ENCODE measurements at regions not wholly inside any gene's neighbourhood (a gene's known extent, or its start where the extent isn't known, plus 50 kb on each side); places are given as distances from the start of the nearest gene placed in this dataset.

GRCh38 chr4:116385583-116385982, 699.8 kb downstream of the TRAM1L1 start:
- Mint-ChIP-seq H3K36me3 (ENCODE audit: low read depth) (no peaks in the 10 kb centered on the region), H3K27me3 (ENCODE audit: insufficient read depth) (no peaks in the 10 kb centered on the region), H3K9me3 (no peaks in the 10 kb centered on the region), H3K27ac (no peak overlapping the region), H3K4me3 (no peak overlapping the region), H3K4me1 (peaks cover 16% of the 10 kb centered on the region)
- no peaks in the 10 kb centered on the region for H3K36me3 ChIP-seq (ENCODE audit: control insufficient read depth, insufficient read depth, low read length)
- H3K4me3 ChIP-seq (ENCODE audit: low read length), result no peak overlapping the region
- no peak overlapping the region for H3K27ac ChIP-seq (ENCODE audit: low read depth, low read length)
- no peaks in the 10 kb centered on the region for H3K9me3 ChIP-seq (ENCODE audit: control insufficient read depth, low read length)
- H3K9ac ChIP-seq (ENCODE audit: extremely low read depth, low read length, poor library complexity, severe bottlenecking), result no peak overlapping the region
- 95 to 100% methylated on average over 2 to 6 of the region's 6 CpGs for WGBS, 2 experiments (ENCODE audit: insufficient coverage in 1 of 2, insufficient read length in 1 of 2)
- no peaks in the 10 kb centered on the region for H3K27me3 ChIP-seq (ENCODE audit: control insufficient read depth, insufficient read depth, low read length, poor library complexity, severe bottlenecking)
- no peak for TF ChIP-seq CTCF (conservative IDR thresholded peaks at IDR 0.05)
- no peak for DNase-seq
- no peaks in the 10 kb centered on the region for H3K4me1 ChIP-seq (ENCODE audit: control insufficient read depth, insufficient read depth, low read length)

- no peaks in the 10 kb centered on the region for H3K27me3 ChIP-seq (ENCODE audit: control insufficient read depth, insufficient read depth, low read length, poor library complexity, severe bottlenecking)
- H3K27ac ChIP-seq (ENCODE audit: low read depth, low read length), result no peak overlapping the region
- Mint-ChIP-seq H3K36me3 (ENCODE audit: low read depth) (no peaks in the 10 kb centered on the region), H3K4me1 (no peaks in the 10 kb centered on the region), H3K9me3 (no peaks in the 10 kb centered on the region), H3K27me3 (ENCODE audit: insufficient read depth) (no peaks in the 10 kb centered on the region), H3K4me3 (no peak overlapping the region), H3K27ac (no peak overlapping the region)
- WGBS, 2 experiments (ENCODE audit: insufficient coverage in 1 of 2, insufficient read length in 1 of 2), result 84 to 100% methylated on average over 1 to 3 of the region's 3 CpGs
- H3K4me1 ChIP-seq (ENCODE audit: control insufficient read depth, insufficient read depth, low read length), result no peaks in the 10 kb centered on the region
- no peak for DNase-seq
- no peaks in the 10 kb centered on the region for H3K36me3 ChIP-seq (ENCODE audit: control insufficient read depth, insufficient read depth, low read length)
- H3K4me3 ChIP-seq (ENCODE audit: low read length), result no peak overlapping the region
- no peaks in the 10 kb centered on the region for H3K9me3 ChIP-seq (ENCODE audit: control insufficient read depth, low read length)
- TF ChIP-seq CTCF (conservative IDR thresholded peaks at IDR 0.05), result no peak
- no peak overlapping the region for H3K9ac ChIP-seq (ENCODE audit: extremely low read depth, low read length, poor library complexity, severe bottlenecking)
These were observed 710.6 kb downstream of the TRAM1L1 start for GRCh38 chr4:116374815-116375214.

GRCh38 chr4:116362583-116362982, 722.8 kb downstream of the TRAM1L1 start:
- peaks cover 3% of the 10 kb centered on the region for H3K4me1 Mint-ChIP-seq
- H3K27me3 ChIP-seq (ENCODE audit: control insufficient read depth, insufficient read depth, low read length, poor library complexity, severe bottlenecking), result no peaks in the 10 kb centered on the region
- no peaks in the 10 kb centered on the region for H3K27me3 Mint-ChIP-seq (ENCODE audit: insufficient read depth)
- H3K9me3 Mint-ChIP-seq, result peaks cover 1% of the 10 kb centered on the region
- H3K4me3 ChIP-seq (ENCODE audit: low read length), result no peak overlapping the region
- H3K27ac Mint-ChIP-seq, result no peak overlapping the region
- no peak for DNase-seq
- H3K27ac ChIP-seq (ENCODE audit: low read depth, low read length), result no peak overlapping the region
- H3K4me3 Mint-ChIP-seq, result no peak overlapping the region
- H3K36me3 ChIP-seq (ENCODE audit: control insufficient read depth, insufficient read depth, low read length), result no peaks in the 10 kb centered on the region
- H3K9me3 ChIP-seq (ENCODE audit: control insufficient read depth, low read length), result no peaks in the 10 kb centered on the region
- H3K9ac ChIP-seq (ENCODE audit: extremely low read depth, low read length, poor library complexity, severe bottlenecking), result no peak overlapping the region
- TF ChIP-seq CTCF (conservative IDR thresholded peaks at IDR 0.05), result no peak
- H3K4me1 ChIP-seq (ENCODE audit: control insufficient read depth, insufficient read depth, low read length), result no peaks in the 10 kb centered on the region
- no peaks in the 10 kb centered on the region for H3K36me3 Mint-ChIP-seq (ENCODE audit: low read depth)

Measured in endodermal cell (in vitro differentiated cells).